OCI-LY3 (cell line): ENCODE measurements at regions not wholly inside any gene's neighbourhood (a gene's known extent, or its start where the extent isn't known, plus 50 kb on each side); places are given as distances from the start of the nearest gene placed in this dataset.

Experiments
- H2AFZ ChIP-seq: fragments of 200-600, 300-600 bp; shearing (Covaris generic); 2 replicates; pipeline ENCODE4 v1.6.0; 2014; ENCODE audit warnings: antibody characterized with exemption, low read depth, low read length
- H3K27ac ChIP-seq: fragments of 200-600, 300-600 bp; sonication (generic); 2 replicates; pipeline ENCODE4 v1.5.1; 2014; ENCODE audit warnings: mild to moderate bottlenecking, low read length, moderate library complexity, mixed read lengths
- H3K27me3 ChIP-seq: fragments of 200-600, 300-600 bp; sonication (generic); 2 replicates; pipeline ENCODE4 v1.6.1; 2014; ENCODE audit warnings: low read depth, low read length, mixed read lengths
- H3K36me3 ChIP-seq: fragments of 200-600, 300-600 bp; sonication (generic); replicated peaks from 2 replicates; pipeline ENCODE3; 2014; ENCODE audit warnings: low read depth, low read length, mixed read lengths
- H3K4me1 ChIP-seq: fragments of 300-600, 200-600 bp; sonication (generic); 2 replicates; pipeline ENCODE4 v1.6.1; 2014; ENCODE audit warnings: low read length, mixed read lengths
- H3K4me2 ChIP-seq: fragments of 200-600, 300-600 bp; sonication (generic); 2 replicates; pipeline ENCODE4 v1.6.1; 2014; ENCODE audit warnings: low read length, mixed read lengths
- H3K4me3 ChIP-seq: fragments of 300-600, 200-600 bp; sonication (generic); 2 replicates; pipeline ENCODE4 v1.5.1; 2014; ENCODE audit warnings: antibody characterized with exemption, mild to moderate bottlenecking, low read length, moderate library complexity
- H3K79me2 ChIP-seq: fragments of 300-600, 200-600 bp; shearing (Covaris generic); 2 replicates; pipeline ENCODE4 v1.6.1; 2014; ENCODE audit warnings: mild to moderate bottlenecking, low read length, mixed read lengths
- H3K9ac ChIP-seq: fragments of 300-600, 200-600 bp; shearing (Covaris generic); 2 replicates; pipeline ENCODE4 v1.6.0; 2014; ENCODE audit warnings: mild to moderate bottlenecking, low read length, moderate library complexity
- H3K9me3 ChIP-seq: fragments of 200-600, 300-600 bp; shearing (Covaris generic); 2 replicates; pipeline ENCODE4 v1.6.1; 2014; ENCODE audit warnings: low read length, mixed read lengths; ENCODE audit not compliant: insufficient read depth
- H4K20me1 ChIP-seq: fragments of 200-600, 300-600 bp; sonication (generic); 2 replicates; pipeline ENCODE4 v1.6.1; 2016; ENCODE audit warnings: low read length, mixed read lengths; ENCODE audit not compliant: insufficient read depth
- EZH2phosphoT487 ChIP-seq: fragments of 200-600 bp; shearing (Covaris generic); IDR thresholded peaks from 2 replicates; pipeline ENCODE4 v1.6.1; 2018; ENCODE audit warnings: antibody characterized with exemption, mixed run types, low read depth
- TF ChIP-seq, protein P1 (sequence below): fragments of 200-600, 300-600 bp; sonication (generic); IDR thresholded peaks from 2 replicates; pipeline ENCODE4 v1.5.1; 2014; ENCODE audit warnings: antibody characterized with exemption, low read length, low read depth

GRCh38 chr12:17062267-17063036 lies 456.5 kb upstream of the LMO3 start:
- H3K4me1 ChIP-seq: no peaks in the 10 kb centered on the region
- TF ChIP-seq EZH2phosphoT487: no peak
- TF ChIP-seq, protein P1, sequence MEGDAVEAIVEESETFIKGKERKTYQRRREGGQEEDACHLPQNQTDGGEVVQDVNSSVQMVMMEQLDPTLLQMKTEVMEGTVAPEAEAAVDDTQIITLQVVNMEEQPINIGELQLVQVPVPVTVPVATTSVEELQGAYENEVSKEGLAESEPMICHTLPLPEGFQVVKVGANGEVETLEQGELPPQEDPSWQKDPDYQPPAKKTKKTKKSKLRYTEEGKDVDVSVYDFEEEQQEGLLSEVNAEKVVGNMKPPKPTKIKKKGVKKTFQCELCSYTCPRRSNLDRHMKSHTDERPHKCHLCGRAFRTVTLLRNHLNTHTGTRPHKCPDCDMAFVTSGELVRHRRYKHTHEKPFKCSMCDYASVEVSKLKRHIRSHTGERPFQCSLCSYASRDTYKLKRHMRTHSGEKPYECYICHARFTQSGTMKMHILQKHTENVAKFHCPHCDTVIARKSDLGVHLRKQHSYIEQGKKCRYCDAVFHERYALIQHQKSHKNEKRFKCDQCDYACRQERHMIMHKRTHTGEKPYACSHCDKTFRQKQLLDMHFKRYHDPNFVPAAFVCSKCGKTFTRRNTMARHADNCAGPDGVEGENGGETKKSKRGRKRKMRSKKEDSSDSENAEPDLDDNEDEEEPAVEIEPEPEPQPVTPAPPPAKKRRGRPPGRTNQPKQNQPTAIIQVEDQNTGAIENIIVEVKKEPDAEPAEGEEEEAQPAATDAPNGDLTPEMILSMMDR: no peak
- H4K20me1 ChIP-seq: no peaks in the 10 kb centered on the region
- H3K27me3 ChIP-seq: no peaks in the 10 kb centered on the region
- no peaks in the 10 kb centered on the region for H3K36me3 ChIP-seq
- H3K79me2 ChIP-seq: no peaks in the 10 kb centered on the region
- H3K9me3 ChIP-seq: no peaks in the 10 kb centered on the region
- no peak overlapping the region for H3K4me2 ChIP-seq
- no peak overlapping the region for H3K9ac ChIP-seq
- H2AFZ ChIP-seq: no peak overlapping the region
- no peak overlapping the region for H3K27ac ChIP-seq
- H3K4me3 ChIP-seq: no peak overlapping the region

GRCh38 chr12:17060260-17060659 lies 454.3 kb upstream of the LMO3 start:
- TF ChIP-seq EZH2phosphoT487: no peak
- TF ChIP-seq, protein P1: no peak
- Histone ChIP-seq H3K4me1 (no peaks in the 10 kb centered on the region), H3K36me3 (no peaks in the 10 kb centered on the region), H3K4me3 (no peak overlapping the region), H3K79me2 (no peaks in the 10 kb centered on the region), H3K4me2 (no peak overlapping the region), H3K27ac (no peak overlapping the region), H3K9me3 (no peaks in the 10 kb centered on the region), H3K27me3 (no peaks in the 10 kb centered on the region), H3K9ac (no peak overlapping the region), H4K20me1 (no peaks in the 10 kb centered on the region), H2AFZ (no peak overlapping the region)

DNA sequence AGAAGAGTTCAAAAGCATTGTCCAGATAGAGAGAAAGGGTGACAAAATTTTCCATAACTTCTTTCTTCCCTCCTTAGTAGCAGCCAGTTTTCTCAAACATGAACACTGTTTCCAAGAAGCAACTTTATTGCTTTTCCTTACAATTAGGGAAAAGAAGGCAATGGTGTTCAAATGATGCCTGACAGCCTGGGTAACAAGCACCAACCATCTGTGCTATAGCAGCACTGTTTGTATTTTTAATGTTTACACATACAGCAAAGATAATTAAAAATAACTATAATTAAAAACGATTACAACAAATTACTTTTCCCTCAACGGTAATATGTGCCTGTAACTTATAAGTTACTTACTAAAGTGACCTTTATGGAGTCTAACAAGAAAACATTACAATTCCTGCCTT lies 450.6 kb upstream of the LMO3 start:
- Histone ChIP-seq H3K79me2 (no peaks in the 10 kb centered on the region), H3K9me3 (no peaks in the 10 kb centered on the region), H2AFZ (no peak overlapping the region), H3K27ac (no peak overlapping the region), H3K36me3 (no peaks in the 10 kb centered on the region), H4K20me1 (no peaks in the 10 kb centered on the region), H3K4me1 (no peaks in the 10 kb centered on the region), H3K27me3 (no peaks in the 10 kb centered on the region), H3K9ac (no peak overlapping the region), H3K4me2 (no peak overlapping the region), H3K4me3 (no peak overlapping the region)
- TF ChIP-seq, protein P1: no peak
- TF ChIP-seq EZH2phosphoT487: no peak

- Histone ChIP-seq H3K27me3 (no peaks in the 10 kb centered on the region), H3K4me1 (no peaks in the 10 kb centered on the region), H2AFZ (no peak overlapping the region), H4K20me1 (no peaks in the 10 kb centered on the region), H3K36me3 (no peaks in the 10 kb centered on the region), H3K4me2 (no peak overlapping the region), H3K27ac (no peak overlapping the region), H3K79me2 (no peaks in the 10 kb centered on the region), H3K4me3 (no peak overlapping the region), H3K9ac (no peak overlapping the region), H3K9me3 (no peaks in the 10 kb centered on the region)
- TF ChIP-seq, protein P1: no peak
- TF ChIP-seq EZH2phosphoT487: no peak
These were observed 433.0 kb upstream of the LMO3 start for GRCh38 chr12:17038923-17039322.
